Mesodermal cell (in vitro differentiated cells): ENCODE measurements at regions not wholly inside any gene's neighbourhood (a gene's known extent, or its start where the extent isn't known, plus 50 kb on each side); places are given as distances from the start of the nearest gene placed in this dataset.
A peak's percentile ranks its signal among the peaks of the same experiment; 100 is the strongest.

Source experiments
- H3K27ac ChIP-seq: 2 replicates; pipeline ENCODE4 v1.7.0; 2013; ENCODE audit warnings: mild to moderate bottlenecking, low read depth, low read length, moderate library complexity; ENCODE audit not compliant: severe bottlenecking
- H3K36me3 ChIP-seq: 2 replicates; pipeline ENCODE4 v1.7.1; 2013; ENCODE audit warnings: mild to moderate bottlenecking, low read length, moderate library complexity; ENCODE audit not compliant: control insufficient read depth, insufficient read depth
- H3K4me1 ChIP-seq: one replicate; pipeline ENCODE4 v1.7.1; 2013; ENCODE audit warnings: mild to moderate bottlenecking, low read length; ENCODE audit not compliant: insufficient read depth, control insufficient read depth, poor library complexity, severe bottlenecking
- H3K4me3 ChIP-seq: 2 replicates; pipeline ENCODE4 v1.7.0; 2013; ENCODE audit warnings: low read length, control low read depth, mild to moderate bottlenecking; ENCODE audit not compliant: insufficient read depth, poor library complexity, severe bottlenecking; ENCODE audit errors: extremely low read depth
- H3K9me3 ChIP-seq: 2 replicates; pipeline ENCODE4 v1.7.1; 2013; ENCODE audit warnings: mild to moderate bottlenecking, low read length, moderate library complexity; ENCODE audit not compliant: control insufficient read depth
- WGBS, 2 experiments: methylation state at CpG; one replicate each; pipeline ENCODE4 v1.1.5; 2013; ENCODE audit warnings: missing lambda C conversion rate in 2 of 2; ENCODE audit not compliant: insufficient coverage in 2 of 2; 5-methylcytosine and 5-hydroxymethylcytosine counted together

- peak overlapping the region; percentile 30 for H3K27ac ChIP-seq
- no peaks in the 10 kb centered on the region for H3K9me3 ChIP-seq
- H3K4me1 ChIP-seq = no peaks in the 10 kb centered on the region
- H3K4me3 ChIP-seq = no peak overlapping the region
- no peaks in the 10 kb centered on the region for H3K36me3 ChIP-seq
- WGBS, 2 experiments = 86 to 100% methylated on average over 1 of the region's 2 CpGs
These were observed 135.5 kb downstream of the PAX1 start for GRCh38 chr20:21840991-21841390.

GRCh38 chr20:21839982-21840381 lies 134.5 kb downstream of the PAX1 start:
- no peaks in the 10 kb centered on the region for H3K4me1 ChIP-seq
- 97 to 100% methylated on average over 2 to 6 of the region's 12 CpGs for WGBS, 2 experiments
- H3K9me3 ChIP-seq = no peaks in the 10 kb centered on the region
- H3K4me3 ChIP-seq = no peak overlapping the region
- H3K36me3 ChIP-seq = no peaks in the 10 kb centered on the region
- H3K27ac ChIP-seq = no peak overlapping the region

GRCh38 chr20:21836346-21836745 lies 130.9 kb downstream of the PAX1 start:
- no CpG with 5 or more reads among the region's 1 CpG for WGBS, 2 experiments
- no peak overlapping the region for H3K4me3 ChIP-seq

GRCh38 chr20:21835042-21835441 lies 129.6 kb downstream of the PAX1 start:
- H3K4me3 ChIP-seq = no peak overlapping the region
- no peaks in the 10 kb centered on the region for H3K36me3 ChIP-seq
- H3K27ac ChIP-seq = no peak overlapping the region
- H3K9me3 ChIP-seq = no peaks in the 10 kb centered on the region
- no CpG with 5 or more reads among the region's 1 CpG for WGBS, 2 experiments
- no peaks in the 10 kb centered on the region for H3K4me1 ChIP-seq

More at GRCh38 chr20:21836346-21836745, 130.9 kb downstream of the PAX1 start:
- no peaks in the 10 kb centered on the region for H3K36me3 ChIP-seq
- no peak overlapping the region for H3K27ac ChIP-seq
- H3K9me3 ChIP-seq = no peaks in the 10 kb centered on the region
- H3K4me1 ChIP-seq = no peaks in the 10 kb centered on the region

- Histone ChIP-seq H3K4me1 (no peaks in the 10 kb centered on the region), H3K4me3 (no peak overlapping the region)
- WGBS, 2 experiments = 82 to 87% methylated on average over 7 of the region's 8 CpGs
These were observed 127.2 kb downstream of the PAX1 start for GRCh38 chr20:21832442-21833385.

GRCh38 chr20:21826976-21827375 lies 121.5 kb downstream of the PAX1 start:
- no peaks in the 10 kb centered on the region for H3K36me3 ChIP-seq
- H3K9me3 ChIP-seq = no peaks in the 10 kb centered on the region
- H3K4me1 ChIP-seq = no peaks in the 10 kb centered on the region
- WGBS, 2 experiments = 50 to 57% methylated on average over 5 to 9 of the region's 9 CpGs
- no peak overlapping the region for H3K4me3 ChIP-seq
- peak overlapping the region; percentile 71 for H3K27ac ChIP-seq

More at GRCh38 chr20:21832442-21833385, 127.2 kb downstream of the PAX1 start:
- Histone ChIP-seq H3K27ac (no peak overlapping the region), H3K9me3 (no peaks in the 10 kb centered on the region), H3K36me3 (no peaks in the 10 kb centered on the region)

- no peak overlapping the region for H3K27ac ChIP-seq
- no peaks in the 10 kb centered on the region for H3K4me1 ChIP-seq
- no peaks in the 10 kb centered on the region for H3K9me3 ChIP-seq
- H3K4me3 ChIP-seq = no peak overlapping the region
- H3K36me3 ChIP-seq = no peaks in the 10 kb centered on the region
- WGBS, 2 experiments = no CpG with 5 or more reads among the region's 2 CpGs
These were observed 115.9 kb downstream of the PAX1 start for GRCh38 chr20:21821358-21821757.

GRCh38 chr20:21820688-21821087 lies 115.2 kb downstream of the PAX1 start:
- H3K4me3 ChIP-seq = no peak overlapping the region
- 80 to 100% methylated on average over 1 of the region's 6 CpGs for WGBS, 2 experiments

GRCh38 chr20:21820045-21820444 lies 114.6 kb downstream of the PAX1 start:
- Histone ChIP-seq H3K27ac (no peak overlapping the region), H3K4me3 (no peak overlapping the region), H3K4me1 (no peaks in the 10 kb centered on the region), H3K9me3 (no peaks in the 10 kb centered on the region), H3K36me3 (no peaks in the 10 kb centered on the region)
- whole genome bisulfite sequencing, 2 experiments = 80% methylated on average over 1 of the region's 1 CpG; no CpG with 5 or more reads in 1 of the 2 experiments

More at GRCh38 chr20:21820688-21821087, 115.2 kb downstream of the PAX1 start:
- Histone ChIP-seq H3K4me1 (no peaks in the 10 kb centered on the region), H3K27ac (no peak overlapping the region), H3K9me3 (no peaks in the 10 kb centered on the region), H3K36me3 (no peaks in the 10 kb centered on the region)

GRCh38 chr20:21812379-21812778 lies 106.9 kb downstream of the PAX1 start:
- H3K4me3 ChIP-seq = no peak overlapping the region
- H3K27ac ChIP-seq = no peak overlapping the region
- H3K4me1 ChIP-seq = no peaks in the 10 kb centered on the region
- no peaks in the 10 kb centered on the region for H3K9me3 ChIP-seq
- no CpG with 5 or more reads among the region's 1 CpG for WGBS, 2 experiments
- no peaks in the 10 kb centered on the region for H3K36me3 ChIP-seq

GRCh38 chr20:21809961-21810523 lies 104.6 kb downstream of the PAX1 start:
- H3K4me3 ChIP-seq = no peak overlapping the region
- H3K9me3 ChIP-seq = no peaks in the 10 kb centered on the region
- no peaks in the 10 kb centered on the region for H3K4me1 ChIP-seq
- WGBS, 2 experiments = 91 to 95% methylated on average over 15 to 17 of the region's 18 CpGs
- H3K36me3 ChIP-seq = no peaks in the 10 kb centered on the region
- H3K27ac ChIP-seq = no peak overlapping the region
